Kidney capillary endothelial cell (primary cell): ENCODE measurements at regions not wholly inside any gene's neighbourhood (a gene's known extent, or its start where the extent isn't known, plus 50 kb on each side); places are given as distances from the start of the nearest gene placed in this dataset.
"Not testable (repeated sequence)": the region's sequence is repeated elsewhere in the genome, so short reads cannot be mapped to it uniquely, and the experiment has no call there.

Source experiments
- DNase-seq: peaks from one replicate; pipeline ENCODE4 v3.0.0-alpha.2; 2018; ENCODE audit warnings: low spot score

- no peak for DNase-seq
Observed at GRCh38 chr6:145548933-145549648, 186.2 kb downstream of the EPM2A start.

GRCh38 chr6:145551164-145551563 is 184.2 kb downstream of the EPM2A start:
- DNase-seq: no peak

GRCh38 chr6:145555084-145555483 is 180.2 kb downstream of the EPM2A start:
- no peak for DNase-seq

GRCh38 chr6:145557474-145557873 is 177.8 kb downstream of the EPM2A start:
- DNase-seq: no peak

DNA sequence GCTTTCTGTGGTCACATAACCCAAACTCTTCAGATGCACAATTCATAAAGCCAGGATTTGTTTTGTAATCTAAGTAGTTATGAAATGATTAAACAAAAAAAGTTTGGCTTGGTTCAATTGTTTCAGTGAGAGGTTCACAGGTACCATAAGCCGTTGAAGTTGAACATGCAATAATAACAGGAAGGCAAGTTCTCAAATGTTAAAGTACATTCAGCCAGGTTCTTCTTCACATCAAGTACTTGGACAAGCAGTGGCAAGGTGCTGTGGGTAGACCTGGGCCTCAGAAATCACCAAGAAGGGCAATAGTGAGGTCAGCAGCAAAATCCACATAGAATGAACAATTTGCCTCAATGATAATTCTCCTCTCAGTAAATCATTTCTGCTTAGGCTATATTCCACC is 175.5 kb downstream of the EPM2A start:
- no peak for DNase-seq

- DNase-seq: no peak
Observed at GRCh38 chr6:145561095-145562072, 173.9 kb downstream of the EPM2A start.

DNA sequence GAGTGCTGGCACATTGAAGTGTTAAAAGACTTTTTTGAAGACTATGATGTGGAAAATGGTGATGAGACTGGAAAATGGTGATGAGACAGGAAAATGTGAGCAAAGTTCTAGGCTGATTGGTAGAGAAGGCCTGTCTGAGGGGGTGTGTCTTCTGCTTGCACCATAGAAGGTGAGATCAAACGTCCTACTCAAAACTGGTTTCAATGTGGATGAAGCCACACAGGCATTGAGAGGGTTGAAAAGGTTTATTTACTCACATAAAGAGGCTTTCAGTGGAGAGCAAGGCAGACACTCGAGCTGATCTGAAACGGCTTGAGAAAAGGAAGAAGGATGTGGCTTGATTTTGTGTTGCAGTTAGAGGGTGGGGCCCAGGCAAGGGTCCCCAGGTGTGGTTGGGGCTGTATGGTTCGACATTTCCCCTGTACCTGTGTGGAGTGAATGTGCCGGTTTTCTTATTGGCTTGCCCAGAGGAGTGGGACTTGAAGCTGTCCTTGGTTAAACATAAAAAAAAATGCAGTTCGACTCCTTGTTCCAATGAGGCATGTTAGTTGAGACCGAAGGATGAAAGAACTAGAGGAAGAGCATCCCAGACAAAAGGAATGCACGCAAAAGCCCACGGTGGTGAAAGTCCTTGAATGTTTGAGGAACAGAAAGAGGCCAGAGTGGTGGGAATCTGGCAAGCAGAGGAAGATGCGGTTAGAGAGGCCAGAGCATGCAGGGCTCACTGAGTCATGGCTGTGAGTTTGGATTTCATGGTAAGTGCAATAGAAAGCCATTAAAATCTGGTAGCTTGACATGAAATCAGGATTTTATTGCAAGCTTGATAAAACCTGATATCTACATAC is 172.3 kb downstream of the EPM2A start:
- DNase-seq: no peak

DNA sequence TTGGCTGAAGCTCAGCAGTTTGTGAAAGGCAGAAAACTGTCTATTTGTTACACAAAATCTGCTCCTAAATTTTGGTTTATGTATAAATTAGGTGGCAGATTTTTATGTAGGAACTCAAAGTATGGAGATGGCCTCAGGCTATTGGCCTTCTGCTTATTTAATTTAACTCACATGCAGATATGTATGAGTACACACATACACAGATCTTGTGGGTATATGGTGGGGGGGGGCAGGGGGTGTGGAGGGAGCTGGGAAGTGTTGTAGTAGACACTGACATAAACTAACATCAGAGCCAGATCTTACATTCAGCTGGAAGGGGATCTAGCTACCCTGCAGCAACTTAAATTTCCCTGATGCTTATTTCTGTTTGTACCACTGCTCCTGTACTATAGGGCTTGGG is 170.8 kb downstream of the EPM2A start:
- no peak for DNase-seq

GRCh38 chr6:145567684-145568252 is 167.6 kb downstream of the EPM2A start:
- DNase-seq: no peak

- DNase-seq: no peak
Observed at GRCh38 chr6:145569140-145569539, 166.2 kb downstream of the EPM2A start.

- DNase-seq: not testable (repeated sequence)
Observed at GRCh38 chr6:145570336-145570735, 165.0 kb downstream of the EPM2A start.

DNA sequence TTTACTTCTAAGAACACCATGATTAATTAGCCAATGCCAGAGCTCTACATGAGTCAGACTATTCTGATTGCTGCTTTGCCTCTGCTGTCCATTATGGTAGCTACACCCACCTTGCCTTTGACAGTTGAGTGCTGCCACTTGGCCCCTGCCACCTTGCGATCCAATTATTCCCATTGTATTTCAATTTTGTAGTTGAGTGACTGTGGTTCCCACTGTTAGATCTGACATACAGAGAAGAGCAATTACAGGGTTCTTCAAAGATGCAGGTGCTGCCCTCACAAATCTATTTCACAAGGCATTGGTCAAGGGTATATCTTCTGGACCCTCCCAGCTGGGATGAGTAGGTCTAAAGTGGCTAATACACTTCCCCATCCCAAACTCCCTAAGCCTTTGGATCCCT is 161.1 kb downstream of the EPM2A start:
- not testable (repeated sequence) for DNase-seq
